K562 (cell line): ENCODE measurements at regions not wholly inside any gene's neighbourhood (a gene's known extent, or its start where the extent isn't known, plus 50 kb on each side); places are given as distances from the start of the nearest gene placed in this dataset.

ENCODE experiments used
- ZNF133 ChIP-seq: fragments of 250-450 bp; sonication (Bioruptor Pico); IDR thresholded peaks from 2 replicates; pipeline ENCODE4 v1.4.0; 2020; ENCODE audit warnings: mild to moderate bottlenecking
- ZNF431 ChIP-seq: sonication (generic); formaldehyde crosslinking; IDR thresholded peaks from 2 replicates; pipeline ENCODE4 v1.8.0; 2022; ENCODE audit warnings: mild to moderate bottlenecking, missing genetic modification reagents
- TF ChIP-seq, protein P1 (sequence below), 2 experiments: fragments of 450-650 bp; IDR thresholded peaks; 2 replicates each; pipeline ENCODE4 v1.6.1; 2016; ENCODE audit warnings: mild to moderate bottlenecking in 2 of 2, borderline replicate concordance in 1 of 2, low read depth in 1 of 2, moderate library complexity in 1 of 2
- TF ChIP-seq, protein P2 (sequence below): fragments of 250-450 bp; sonication (Bioruptor Pico); IDR thresholded peaks from 2 replicates; pipeline ENCODE4 v1.4.0; 2020

DNA sequence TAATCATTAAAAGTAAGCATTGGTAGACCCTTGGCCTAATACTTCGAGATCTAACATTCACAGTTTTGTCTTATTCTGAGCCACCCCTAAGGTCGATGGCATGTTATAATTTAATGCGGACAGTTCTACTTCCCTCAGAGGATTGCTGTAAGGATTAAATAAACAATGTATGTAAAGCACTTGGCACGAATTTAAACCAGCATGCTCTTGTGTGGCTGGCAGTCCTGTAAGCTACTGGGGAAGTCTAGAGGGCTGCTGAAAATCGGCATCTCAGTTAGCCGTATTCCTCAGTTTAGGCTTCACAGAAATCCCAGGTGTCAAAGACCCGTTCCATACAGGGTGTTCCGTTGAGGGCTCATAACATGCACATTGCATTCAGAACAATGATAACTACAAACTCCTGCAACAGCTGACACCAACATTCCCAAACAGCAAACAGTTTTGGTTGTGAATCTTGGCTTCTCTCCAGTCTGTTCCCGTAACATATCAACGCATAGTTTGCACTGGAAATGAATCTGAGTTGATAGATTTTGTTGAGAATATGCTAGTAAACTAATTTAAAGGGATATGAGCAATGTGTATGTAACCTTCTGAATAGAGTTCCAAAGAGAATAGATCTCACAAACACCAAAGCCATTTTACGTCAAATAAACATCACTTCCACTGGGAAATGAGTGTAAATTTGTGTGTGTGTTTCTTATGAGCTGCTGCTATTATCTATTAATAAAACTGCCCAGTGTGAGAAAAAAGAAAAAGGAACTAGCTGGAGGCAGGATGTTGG lies 52.2 kb upstream of the ACKR3 start (continued):
- TF ChIP-seq, protein P1, sequence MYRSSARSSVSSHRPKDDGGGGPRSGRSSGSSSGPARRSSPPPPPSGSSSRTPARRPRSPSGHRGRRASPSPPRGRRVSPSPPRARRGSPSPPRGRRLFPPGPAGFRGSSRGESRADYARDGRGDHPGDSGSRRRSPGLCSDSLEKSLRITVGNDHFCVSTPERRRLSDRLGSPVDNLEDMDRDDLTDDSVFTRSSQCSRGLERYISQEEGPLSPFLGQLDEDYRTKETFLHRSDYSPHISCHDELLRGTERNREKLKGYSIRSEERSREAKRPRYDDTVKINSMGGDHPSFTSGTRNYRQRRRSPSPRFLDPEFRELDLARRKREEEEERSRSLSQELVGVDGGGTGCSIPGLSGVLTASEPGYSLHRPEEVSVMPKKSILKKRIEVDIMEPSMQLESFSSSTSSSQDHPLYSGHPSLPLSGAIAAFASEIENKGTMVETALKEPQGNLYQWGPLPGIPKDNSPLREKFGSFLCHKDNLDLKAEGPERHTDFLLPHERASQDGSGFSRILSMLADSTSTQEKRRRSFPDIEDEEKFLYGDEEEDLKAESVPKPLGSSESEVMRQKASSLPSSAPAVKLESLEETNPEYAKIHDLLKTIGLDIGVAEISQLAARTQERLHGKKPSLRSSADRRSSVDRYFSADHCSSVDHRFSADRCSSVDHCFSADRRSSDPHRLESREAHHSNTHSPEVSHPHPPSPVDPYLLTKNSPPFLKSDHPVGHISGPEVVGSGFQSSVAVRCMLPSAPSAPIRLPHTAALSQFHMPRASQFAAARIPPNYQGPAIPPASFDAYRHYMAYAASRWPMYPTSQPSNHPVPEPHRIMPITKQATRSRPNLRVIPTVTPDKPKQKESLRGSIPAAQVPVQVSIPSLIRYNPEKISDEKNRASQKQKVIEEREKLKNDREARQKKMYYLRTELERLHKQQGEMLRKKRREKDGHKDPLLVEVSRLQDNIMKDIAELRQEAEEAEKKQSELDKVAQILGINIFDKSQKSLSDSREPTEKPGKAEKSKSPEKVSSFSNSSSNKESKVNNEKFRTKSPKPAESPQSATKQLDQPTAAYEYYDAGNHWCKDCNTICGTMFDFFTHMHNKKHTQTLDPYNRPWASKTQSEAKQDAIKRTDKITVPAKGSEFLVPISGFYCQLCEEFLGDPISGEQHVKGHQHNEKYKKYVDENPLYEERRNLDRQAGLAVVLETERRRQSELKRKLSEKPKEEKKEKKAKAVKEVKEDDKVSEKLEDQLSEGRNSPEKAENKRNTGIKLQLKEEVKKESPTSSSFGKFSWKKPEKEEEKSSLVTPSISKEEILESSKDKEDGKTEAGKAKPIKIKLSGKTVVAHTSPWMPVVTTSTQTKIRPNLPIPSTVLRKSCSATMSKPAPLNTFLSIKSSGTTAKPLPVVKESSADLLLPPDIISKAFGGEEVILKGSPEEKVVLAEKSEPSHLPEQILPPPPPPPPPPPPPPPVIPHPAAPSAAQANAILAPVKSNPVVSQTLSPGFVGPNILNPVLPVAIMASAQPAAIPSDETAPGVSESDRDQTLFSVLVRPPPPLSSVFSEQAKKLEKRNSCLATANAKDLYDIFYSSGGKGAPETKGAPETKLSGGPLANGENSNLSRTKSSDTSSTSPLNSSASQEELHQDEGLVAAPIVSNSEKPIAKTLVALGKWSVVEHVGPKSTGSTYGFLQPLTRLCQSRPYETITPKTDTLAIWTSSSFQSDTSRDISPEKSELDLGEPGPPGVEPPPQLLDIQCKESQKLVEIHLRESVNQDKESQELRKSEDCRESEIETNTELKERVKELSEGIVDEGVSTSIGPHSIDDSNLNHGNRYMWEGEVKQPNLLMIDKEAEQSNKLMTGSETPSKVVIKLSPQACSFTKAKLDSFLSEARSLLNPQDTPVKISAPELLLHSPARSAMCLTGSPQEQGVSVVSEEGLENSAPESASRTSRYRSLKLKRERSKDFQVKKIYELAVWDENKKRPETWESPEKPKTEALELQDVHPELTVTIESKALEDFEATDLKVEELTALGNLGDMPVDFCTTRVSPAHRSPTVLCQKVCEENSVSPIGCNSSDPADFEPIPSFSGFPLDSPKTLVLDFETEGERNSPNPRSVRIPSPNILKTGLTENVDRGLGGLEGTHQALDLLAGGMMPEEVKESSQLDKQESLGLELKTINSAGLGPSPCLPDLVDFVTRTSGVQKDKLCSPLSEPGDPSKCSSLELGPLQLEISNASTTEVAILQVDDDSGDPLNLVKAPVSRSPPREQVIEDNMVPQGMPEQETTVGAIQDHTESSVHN (IDR thresholded peaks at IDR 0.05; ENCODE audit: borderline replicate concordance in 1 of 2, low read depth in 1 of 2) = no peak
- TF ChIP-seq ZNF431 (no peak), ZNF133 (no peak)
- TF ChIP-seq, protein P2, sequence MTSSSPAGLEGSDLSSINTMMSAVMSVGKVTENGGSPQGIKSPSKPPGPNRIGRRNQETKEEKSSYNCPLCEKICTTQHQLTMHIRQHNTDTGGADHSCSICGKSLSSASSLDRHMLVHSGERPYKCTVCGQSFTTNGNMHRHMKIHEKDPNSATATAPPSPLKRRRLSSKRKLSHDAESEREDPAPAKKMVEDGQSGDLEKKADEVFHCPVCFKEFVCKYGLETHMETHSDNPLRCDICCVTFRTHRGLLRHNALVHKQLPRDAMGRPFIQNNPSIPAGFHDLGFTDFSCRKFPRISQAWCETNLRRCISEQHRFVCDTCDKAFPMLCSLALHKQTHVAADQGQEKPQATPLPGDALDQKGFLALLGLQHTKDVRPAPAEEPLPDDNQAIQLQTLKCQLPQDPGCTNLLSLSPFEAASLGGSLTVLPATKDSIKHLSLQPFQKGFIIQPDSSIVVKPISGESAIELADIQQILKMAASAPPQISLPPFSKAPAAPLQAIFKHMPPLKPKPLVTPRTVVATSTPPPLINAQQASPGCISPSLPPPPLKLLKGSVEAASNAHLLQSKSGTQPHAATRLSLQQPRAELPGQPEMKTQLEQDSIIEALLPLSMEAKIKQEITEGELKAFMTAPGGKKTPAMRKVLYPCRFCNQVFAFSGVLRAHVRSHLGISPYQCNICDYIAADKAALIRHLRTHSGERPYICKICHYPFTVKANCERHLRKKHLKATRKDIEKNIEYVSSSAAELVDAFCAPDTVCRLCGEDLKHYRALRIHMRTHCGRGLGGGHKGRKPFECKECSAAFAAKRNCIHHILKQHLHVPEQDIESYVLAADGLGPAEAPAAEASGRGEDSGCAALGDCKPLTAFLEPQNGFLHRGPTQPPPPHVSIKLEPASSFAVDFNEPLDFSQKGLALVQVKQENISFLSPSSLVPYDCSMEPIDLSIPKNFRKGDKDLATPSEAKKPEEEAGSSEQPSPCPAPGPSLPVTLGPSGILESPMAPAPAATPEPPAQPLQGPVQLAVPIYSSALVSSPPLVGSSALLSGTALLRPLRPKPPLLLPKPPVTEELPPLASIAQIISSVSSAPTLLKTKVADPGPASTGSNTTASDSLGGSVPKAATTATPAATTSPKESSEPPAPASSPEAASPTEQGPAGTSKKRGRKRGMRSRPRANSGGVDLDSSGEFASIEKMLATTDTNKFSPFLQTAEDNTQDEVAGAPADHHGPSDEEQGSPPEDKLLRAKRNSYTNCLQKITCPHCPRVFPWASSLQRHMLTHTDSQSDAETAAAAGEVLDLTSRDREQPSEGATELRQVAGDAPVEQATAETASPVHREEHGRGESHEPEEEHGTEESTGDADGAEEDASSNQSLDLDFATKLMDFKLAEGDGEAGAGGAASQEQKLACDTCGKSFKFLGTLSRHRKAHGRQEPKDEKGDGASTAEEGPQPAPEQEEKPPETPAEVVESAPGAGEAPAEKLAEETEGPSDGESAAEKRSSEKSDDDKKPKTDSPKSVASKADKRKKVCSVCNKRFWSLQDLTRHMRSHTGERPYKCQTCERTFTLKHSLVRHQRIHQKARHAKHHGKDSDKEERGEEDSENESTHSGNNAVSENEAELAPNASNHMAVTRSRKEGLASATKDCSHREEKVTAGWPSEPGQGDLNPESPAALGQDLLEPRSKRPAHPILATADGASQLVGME (CRISPR knock-in tag) = no peak
